ENCODE measurements at regions not wholly inside any gene's neighbourhood (a gene's known extent, or its start where the extent isn't known, plus 50 kb on each side); places are given as distances from the start of the nearest gene placed in this dataset.

DNA sequence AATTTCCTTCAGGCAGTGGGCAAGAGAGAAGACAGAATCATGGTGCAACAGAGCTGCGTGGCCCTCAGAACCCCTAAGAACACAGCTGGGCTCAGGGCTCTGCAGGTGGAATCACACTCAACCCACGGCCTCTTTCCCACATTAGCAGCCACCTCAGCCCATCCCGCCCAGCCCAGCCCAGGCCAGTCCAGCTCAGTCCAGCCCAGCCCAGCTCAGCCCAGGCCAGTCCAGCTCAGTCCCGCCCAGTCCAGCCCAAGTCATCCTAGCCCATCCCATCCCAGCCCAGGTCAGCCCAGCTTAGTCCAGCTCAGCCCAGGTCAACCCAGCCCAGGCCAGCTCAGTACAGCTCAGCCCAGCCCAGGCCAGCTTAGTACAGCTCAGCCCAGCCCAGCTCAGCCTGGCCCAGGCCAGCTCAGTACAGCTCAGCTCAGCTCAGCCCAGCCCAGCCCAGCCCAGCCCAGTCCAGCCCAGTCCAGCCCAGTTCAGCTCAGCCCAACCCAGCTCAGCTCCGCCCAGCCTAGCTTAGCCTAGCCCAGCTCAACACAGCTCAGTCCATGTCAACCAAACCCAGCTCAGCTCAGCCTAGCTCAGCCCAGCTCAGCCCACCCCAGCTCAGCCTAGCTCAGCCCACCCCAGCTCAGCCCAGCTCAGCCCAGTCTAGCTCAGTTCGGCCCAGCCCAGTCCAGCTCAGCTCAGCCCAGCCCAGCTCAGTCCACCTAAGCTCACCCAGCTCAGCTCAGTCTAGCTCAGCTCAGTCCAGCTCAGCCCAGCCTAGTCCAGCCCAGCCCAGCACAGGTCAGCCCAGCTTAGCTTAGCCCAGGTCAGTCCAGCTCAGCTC, 183.1 kb downstream of the TMEM121 start:
- no peaks in the 10 kb centered on the region for H3K27me3 ChIP-seq (replicated peaks in 1 of 4; ENCODE audit: control insufficient read depth in 3 of 4, extremely low read depth in 1 of 4, insufficient read depth in 3 of 4, low read length in 3 of 4)
- 83% methylated on average over 3 of the region's 6 CpGs; no CpG with 5 or more reads in 1 of the 2 experiments for WGBS, 2 experiments (ENCODE audit: extremely low coverage in 1 of 2, insufficient coverage in 1 of 2, insufficient read length in 1 of 2, insufficient replicate concordance in 2 of 2, low coverage in 1 of 2, low lambda C conversion rate in 2 of 2, missing lambda C conversion rate in 1 of 2)
- no peak overlapping the region for H4K5ac ChIP-seq (ENCODE audit: insufficient read length, low read depth, low read length)
- no peak overlapping the region for H3K4me2 ChIP-seq (ENCODE audit: insufficient read depth in 1 of 2, low read depth in 2 of 2, low read length in 2 of 2)
- no peak overlapping the region for H2BK12ac ChIP-seq (ENCODE audit: low read depth, low read length)
- no peak overlapping the region for H3K23ac ChIP-seq (ENCODE audit: insufficient read length)
- no peak overlapping the region for H4K8ac ChIP-seq (ENCODE audit: extremely low read depth, insufficient read depth, low read length)
- H4K20me1 ChIP-seq (replicated peaks in 1 of 2; ENCODE audit: control insufficient read depth in 1 of 2, insufficient read depth in 2 of 2, low read length in 2 of 2), result no peaks in the 10 kb centered on the region
- ChIA-PET CTCF (ENCODE audit: partially characterized antibody) (no interaction called here), POLR2A (ENCODE audit: partially characterized antibody) (no interaction called here)
- H2BK5ac ChIP-seq (ENCODE audit: low read depth, low read length), result no peak overlapping the region
- no peak overlapping the region for H3K4ac ChIP-seq (replicated peaks; ENCODE audit: insufficient read length, low read depth, low read length)
- H2BK20ac ChIP-seq (ENCODE audit: low read length), result no peak overlapping the region
- H3K14ac ChIP-seq (ENCODE audit: insufficient read length), result no peak overlapping the region
- H3K23me2 ChIP-seq (ENCODE audit: low read depth, low read length), result peaks cover 4% of the 10 kb centered on the region; the same call in 1 of the 2 replicates
- H3K79me1 ChIP-seq (ENCODE audit: low read depth, low read length), result no peaks in the 10 kb centered on the region
- no peaks in the 10 kb centered on the region for H3K79me2 ChIP-seq (ENCODE audit: control insufficient read depth in 1 of 2, insufficient read depth in 2 of 2, low read length in 2 of 2)
- H2AK5ac ChIP-seq (ENCODE audit: low read depth, low read length), result no peak overlapping the region
- no peak overlapping the region for H3K27ac ChIP-seq (ENCODE audit: low read depth, low read length)
- DNase-seq (ENCODE audit: low read depth in 1 of 2, low spot score in 2 of 2) (no peak), FAIRE-seq (no peak)
- H3K4me1 ChIP-seq (replicated peaks in 1 of 4; ENCODE audit: control insufficient read depth in 3 of 4, insufficient read depth in 4 of 4, low read length in 3 of 4), result no peaks in the 10 kb centered on the region
- no peak overlapping the region for H2AFZ ChIP-seq (ENCODE audit: low read length)
- no peak overlapping the region for H2BK15ac ChIP-seq (ENCODE audit: low read length)
- H3K18ac ChIP-seq (ENCODE audit: extremely low read depth, low read length), result no peak overlapping the region
- no peak overlapping the region for H2BK120ac ChIP-seq (replicated peaks; ENCODE audit: low read depth, low read length)
- peaks cover 25 to 85% of the 10 kb centered on the region in 2 experiments; a peak in 3 of 4 replicates for H3K9me3 ChIP-seq (ENCODE audit: insufficient read depth in 2 of 2, low read depth in 1 of 2, low read length in 1 of 2)
- H3K56ac ChIP-seq (replicated peaks; ENCODE audit: insufficient read length, low read depth, low read length), result no peak overlapping the region
- no peak overlapping the region for H3K4me3 ChIP-seq (ENCODE audit: extremely low read depth in 1 of 4, insufficient read depth in 2 of 4, low read depth in 3 of 4, low read length in 4 of 4)
- TF ChIP-seq CTCF (IDR thresholded peaks at IDR 0.05; ENCODE audit: control extremely low read depth in 1 of 3, insufficient read depth in 1 of 3, low read depth in 1 of 3, low read length in 3 of 3) (no peak), JUND (IDR thresholded peaks at IDR 0.05; ENCODE audit: low read length) (no peak), TAF7 (optimal IDR thresholded peaks at IDR 0.05; ENCODE audit: borderline replicate concordance, low read depth, low read length) (no peak), ZNF274 (IDR thresholded peaks at IDR 0.05; ENCODE audit: borderline replicate concordance, extremely low read depth, low read length) (no peak), BCL11A (IDR thresholded peaks at IDR 0.05; ENCODE audit: low read depth in 2 of 2, low read length in 2 of 2) (no peak), SIRT6 (IDR thresholded peaks at IDR 0.05; ENCODE audit: low read length) (no peak), CHD1 (IDR thresholded peaks at IDR 0.05; ENCODE audit: low read depth, low read length) (no peak)
- TF ChIP-seq, protein P1, sequence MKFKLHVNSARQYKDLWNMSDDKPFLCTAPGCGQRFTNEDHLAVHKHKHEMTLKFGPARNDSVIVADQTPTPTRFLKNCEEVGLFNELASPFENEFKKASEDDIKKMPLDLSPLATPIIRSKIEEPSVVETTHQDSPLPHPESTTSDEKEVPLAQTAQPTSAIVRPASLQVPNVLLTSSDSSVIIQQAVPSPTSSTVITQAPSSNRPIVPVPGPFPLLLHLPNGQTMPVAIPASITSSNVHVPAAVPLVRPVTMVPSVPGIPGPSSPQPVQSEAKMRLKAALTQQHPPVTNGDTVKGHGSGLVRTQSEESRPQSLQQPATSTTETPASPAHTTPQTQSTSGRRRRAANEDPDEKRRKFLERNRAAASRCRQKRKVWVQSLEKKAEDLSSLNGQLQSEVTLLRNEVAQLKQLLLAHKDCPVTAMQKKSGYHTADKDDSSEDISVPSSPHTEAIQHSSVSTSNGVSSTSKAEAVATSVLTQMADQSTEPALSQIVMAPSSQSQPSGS (IDR thresholded peaks at IDR 0.05; ENCODE audit: low read length), result no peak
- H4K91ac ChIP-seq (replicated peaks; ENCODE audit: insufficient read length, low read length), result no peak overlapping the region
- H3K9ac ChIP-seq (replicated peaks in 1 of 4; ENCODE audit: extremely low read depth in 1 of 4, low read depth in 3 of 4, low read length in 3 of 4), result no peak overlapping the region
- no peaks in the 10 kb centered on the region; a peak in 1 of 8 replicates for H3K36me3 ChIP-seq (ENCODE audit: control insufficient read depth in 2 of 4, insufficient read depth in 4 of 4, low read length in 3 of 4)

Data from H1 (cell line).